ENCODE measurements at regions not wholly inside any gene's neighbourhood (a gene's known extent, or its start where the extent isn't known, plus 50 kb on each side); places are given as distances from the start of the nearest gene placed in this dataset.
"Not testable (repeated sequence)": the region's sequence is repeated elsewhere in the genome, so short reads cannot be mapped to it uniquely, and the experiment has no call there.

DNA sequence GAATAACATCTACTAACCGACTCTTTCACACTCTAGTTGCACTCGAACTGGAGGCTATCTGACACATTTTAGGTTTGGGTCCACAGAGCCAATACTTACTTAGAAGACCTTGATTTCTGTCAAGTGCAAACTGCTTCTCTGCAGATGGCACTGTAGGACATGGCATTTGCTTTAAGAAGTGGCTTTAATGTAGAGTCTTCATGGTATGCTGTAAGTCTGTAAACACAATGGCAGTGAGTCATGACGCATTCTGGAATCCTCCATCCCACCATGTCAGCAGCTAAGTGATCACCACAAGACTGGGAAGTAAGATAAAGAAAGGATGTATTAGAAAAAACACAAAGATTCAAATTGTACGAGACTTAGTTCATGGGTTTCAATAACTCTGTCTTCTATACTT is 377.0 kb upstream of the NOX3 start:
- DNase-seq (ENCODE audit: low read depth), result peak; percentile 14

GRCh38 chr6:155830531-155830930 is 374.9 kb upstream of the NOX3 start:
- DNase-seq (ENCODE audit: low read depth), result no peak

DNA sequence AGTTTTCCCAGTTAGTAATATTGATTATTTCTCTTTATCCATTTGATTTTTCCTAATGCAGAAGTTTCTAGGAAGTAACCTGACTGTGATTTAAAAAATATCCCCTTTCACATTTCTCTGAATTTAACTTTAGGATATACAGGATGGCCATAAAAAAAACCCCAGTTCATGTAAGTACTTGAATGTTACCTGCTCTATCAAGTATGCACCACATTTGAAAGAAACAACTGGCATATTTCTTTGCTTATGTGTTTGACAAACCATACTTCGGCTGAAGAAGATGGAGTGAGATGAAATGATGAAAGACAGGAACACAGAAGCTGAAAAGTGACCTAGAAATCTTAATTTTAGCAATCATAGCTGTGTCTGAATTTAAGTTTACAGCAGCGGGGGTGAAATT is 374.0 kb upstream of the NOX3 start:
- no peak for DNase-seq (ENCODE audit: low read depth)

GRCh38 chr6:155828989-155829388 is 373.4 kb upstream of the NOX3 start:
- DNase-seq (ENCODE audit: low read depth), result no peak

GRCh38 chr6:155818698-155819097 is 363.1 kb upstream of the NOX3 start:
- DNase-seq (ENCODE audit: low read depth), result no peak

DNA sequence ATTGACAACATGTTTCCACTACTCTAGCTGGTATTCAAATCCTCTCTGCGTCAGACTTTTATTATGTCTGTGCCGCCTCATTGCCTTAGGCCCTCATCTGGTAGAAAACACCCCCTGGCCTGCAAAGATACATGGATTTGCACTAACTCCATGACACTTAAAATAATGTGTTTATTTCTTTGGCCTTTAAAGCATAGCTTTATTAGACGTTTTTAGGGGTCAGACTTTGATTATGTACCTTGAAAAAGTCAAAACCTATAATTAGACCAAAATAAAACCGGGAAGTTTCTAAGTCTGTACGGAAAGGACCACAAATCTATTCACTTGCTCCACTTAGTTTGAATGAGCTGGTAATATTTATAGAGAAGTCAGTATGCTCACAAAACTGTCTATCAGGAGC is 357.9 kb upstream of the NOX3 start:
- no peak for DNase-seq (ENCODE audit: low read depth)

DNA sequence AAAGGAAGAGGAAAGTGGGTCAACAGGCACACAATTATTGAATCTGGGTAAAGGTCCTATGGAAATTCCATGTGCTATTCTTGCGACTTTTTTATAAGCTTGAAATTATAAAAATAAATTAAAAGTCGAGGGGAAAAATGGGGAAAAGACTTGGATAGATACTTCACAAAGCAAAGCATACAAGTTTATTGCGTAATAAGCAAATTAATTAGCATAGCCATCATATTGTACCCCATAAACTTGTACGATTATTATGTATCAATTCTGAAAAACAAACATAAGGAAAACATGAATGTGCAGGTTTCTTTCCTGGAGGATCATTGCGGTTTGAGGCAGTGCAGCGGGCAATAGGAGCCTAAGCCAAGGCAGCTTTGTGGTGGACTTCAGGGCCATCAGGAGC is 351.6 kb upstream of the NOX3 start:
- DNase-seq (ENCODE audit: low read depth), result no peak

- DNase-seq (ENCODE audit: low read depth), result no peak
These were observed 345.4 kb upstream of the NOX3 start for GRCh38 chr6:155801046-155801445.

- not testable (repeated sequence) for DNase-seq (ENCODE audit: low read depth)
These were observed 343.2 kb upstream of the NOX3 start for GRCh38 chr6:155798876-155799275.

- DNase-seq (ENCODE audit: low read depth), result no peak
These were observed 339.6 kb upstream of the NOX3 start for GRCh38 chr6:155795173-155795796.

- no peak for DNase-seq (ENCODE audit: low read depth)
These were observed 336.3 kb upstream of the NOX3 start for GRCh38 chr6:155791891-155792290.

DNA sequence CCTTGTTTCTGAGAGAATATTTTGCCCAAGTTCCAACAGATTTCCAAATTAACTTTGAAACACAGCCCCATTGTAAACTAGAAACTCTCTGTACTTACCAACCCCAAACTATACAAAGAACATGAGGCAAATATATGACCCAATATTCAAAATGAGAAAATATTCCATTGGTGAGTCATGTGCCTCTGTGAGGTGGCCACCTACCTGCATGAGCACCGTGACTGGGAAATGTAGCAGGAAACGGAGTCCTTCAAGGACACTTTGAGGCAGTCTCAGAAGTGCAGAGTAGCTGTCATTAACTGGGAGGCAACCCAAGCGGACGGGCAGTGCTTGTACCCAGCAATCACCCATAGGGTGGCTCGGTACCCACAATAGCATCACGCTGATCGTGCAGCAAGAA is 335.5 kb upstream of the NOX3 start:
- DNase-seq (ENCODE audit: low read depth), result no peak

- no peak for DNase-seq (ENCODE audit: low read depth)
These were observed 331.5 kb upstream of the NOX3 start for GRCh38 chr6:155787168-155787567.

DNA sequence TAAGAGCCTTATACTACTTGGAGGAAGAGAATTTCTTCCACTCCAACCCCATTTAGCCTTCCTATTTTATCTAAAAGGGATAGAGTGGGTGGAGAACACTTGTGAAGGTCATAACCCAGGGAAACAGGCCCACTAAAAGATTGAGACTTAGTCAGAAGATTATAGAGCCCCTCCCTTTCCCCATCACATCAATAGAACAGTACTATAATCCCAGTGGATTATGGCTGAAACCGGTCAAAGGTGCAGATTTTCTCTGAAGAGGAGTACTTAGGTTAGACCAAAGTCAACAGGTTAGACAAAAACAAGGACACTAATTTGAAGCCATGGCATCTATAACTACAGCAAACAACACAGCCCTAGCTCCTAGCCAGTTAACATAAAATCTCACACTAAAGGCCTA is 330.9 kb upstream of the NOX3 start:
- DNase-seq (ENCODE audit: low read depth), result no peak

- no peak for DNase-seq (ENCODE audit: low read depth)
These were observed 327.3 kb upstream of the NOX3 start for GRCh38 chr6:155782739-155783459.

GRCh38 chr6:155782320-155782731 is 326.7 kb upstream of the NOX3 start:
- peak; percentile 6 for DNase-seq (ENCODE audit: low read depth)

DNA sequence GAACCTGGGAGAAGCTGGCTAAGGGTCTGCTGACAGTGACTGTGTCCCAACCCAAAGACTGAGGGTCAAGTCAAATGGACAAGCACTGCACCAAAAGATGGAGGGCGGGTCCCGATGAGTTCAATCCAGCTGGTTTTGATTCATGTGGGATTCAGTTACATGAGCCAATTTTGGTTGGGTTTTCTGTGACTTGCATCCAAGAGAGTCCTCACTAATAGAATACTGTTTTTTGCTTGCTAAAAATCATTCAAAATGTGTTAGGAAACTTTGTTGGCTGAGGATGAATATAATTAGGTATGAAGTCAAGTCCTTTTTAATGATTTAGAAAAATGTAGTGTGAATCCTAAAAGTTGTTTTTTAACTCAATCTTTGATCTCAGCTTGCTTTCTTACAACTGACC is 323.8 kb upstream of the NOX3 start:
- DNase-seq (ENCODE audit: low read depth), result no peak

GRCh38 chr6:155778336-155778735 is 322.7 kb upstream of the NOX3 start:
- DNase-seq (ENCODE audit: low read depth), result no peak

DNA sequence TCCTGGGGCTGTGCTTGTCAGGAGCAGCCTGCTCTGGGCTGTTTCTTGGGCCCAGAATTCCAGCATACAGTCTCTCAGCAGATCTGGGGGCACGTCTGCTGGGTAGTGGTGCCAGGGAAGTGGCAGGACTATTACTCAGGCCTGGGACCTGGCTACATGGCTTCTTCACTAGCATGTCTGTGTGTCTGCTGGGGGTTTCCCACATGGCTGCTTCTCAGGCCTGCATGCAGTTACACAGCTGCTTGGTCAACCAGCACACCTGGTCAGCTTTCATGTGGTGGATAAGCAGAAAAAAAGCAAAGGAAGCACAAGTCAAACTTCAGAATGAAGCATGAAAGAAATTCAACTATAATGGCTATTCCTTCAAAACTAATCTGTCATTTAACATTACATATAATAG is 316.2 kb upstream of the NOX3 start:
- DNase-seq (ENCODE audit: low read depth), result no peak

GRCh38 chr6:155770856-155771255 is 315.2 kb upstream of the NOX3 start:
- no peak for DNase-seq (ENCODE audit: low read depth)

DNA sequence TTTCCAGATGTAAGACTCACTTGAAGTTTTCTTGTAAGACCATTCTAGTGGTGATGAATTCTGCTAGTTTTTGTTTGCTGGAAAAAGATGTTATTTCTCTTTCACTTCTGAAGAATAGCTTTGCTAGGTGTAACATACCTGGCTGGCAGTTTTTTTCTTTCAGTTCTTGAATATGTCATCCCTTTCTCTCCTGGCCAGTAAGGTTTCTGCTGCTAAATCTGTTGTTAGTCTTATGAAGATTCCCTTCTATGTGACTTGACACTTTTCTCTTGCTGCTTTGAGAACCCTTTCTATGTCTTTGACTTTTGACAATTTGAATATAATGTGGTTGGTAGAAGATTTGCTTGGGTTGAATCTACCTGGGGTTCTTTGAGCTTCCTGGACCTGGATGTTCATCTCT is 314.7 kb upstream of the NOX3 start:
- DNase-seq (ENCODE audit: low read depth), result no peak

DNA sequence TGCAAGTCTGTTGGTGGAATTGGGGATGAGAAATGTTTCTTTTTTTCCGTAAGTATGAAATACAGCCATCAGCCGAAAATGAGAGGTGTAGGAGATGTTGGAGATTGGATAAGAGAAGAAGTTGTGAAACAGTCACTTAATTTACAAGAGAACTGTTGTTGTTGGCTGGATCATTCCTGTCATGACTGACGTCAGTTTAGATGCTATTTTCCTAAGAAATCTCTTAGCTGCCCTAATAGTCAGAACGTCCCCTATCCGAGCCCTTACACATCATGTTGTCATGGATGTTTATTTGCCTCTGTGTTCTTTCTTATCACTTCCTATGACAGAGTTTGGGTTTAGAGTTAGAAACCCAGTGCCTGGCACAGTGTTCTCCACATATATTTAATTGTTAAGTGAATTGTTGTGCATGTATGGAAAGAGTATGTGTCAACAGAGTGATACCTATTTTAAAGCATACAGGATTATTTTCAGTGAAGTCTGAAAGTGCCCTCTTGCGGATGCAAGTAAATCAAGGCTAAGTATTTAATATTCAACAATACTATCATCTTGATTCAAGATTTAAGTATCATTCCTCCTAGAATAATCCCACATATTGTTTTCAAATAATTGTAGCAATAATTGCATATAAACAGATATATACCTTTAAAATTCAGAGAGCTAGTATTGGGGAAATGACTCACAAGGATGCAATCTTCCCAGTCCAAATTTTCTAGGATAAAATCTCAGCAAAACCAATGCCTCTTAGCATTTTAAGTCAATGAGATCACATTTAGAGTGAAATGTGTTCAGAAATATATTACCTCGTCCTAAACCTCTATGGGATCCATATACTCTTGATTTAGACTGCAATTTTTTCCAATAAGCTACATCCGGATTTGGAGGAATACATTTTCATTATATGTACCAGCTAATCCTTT is 309.9 kb upstream of the NOX3 start:
- peak; percentile 2 for DNase-seq (ENCODE audit: low read depth)

- DNase-seq (ENCODE audit: low read depth), result no peak
These were observed 307.0 kb upstream of the NOX3 start for GRCh38 chr6:155762649-155763048.

Data from amniotic epithelial cell (primary cell).